HepG2 (cell line): ENCODE measurements at regions not wholly inside any gene's neighbourhood (a gene's known extent, or its start where the extent isn't known, plus 50 kb on each side); places are given as distances from the start of the nearest gene placed in this dataset.

Experiments
- ATAC-seq: fragments of 200-7000 bp; cut with Tn5 transposase; 3 replicates; pipeline ENCODE4 v1.9.1; 2020; ENCODE audit warnings: mild to moderate bottlenecking, moderate library complexity
- BruUV-seq: library from RNA; stranded (reverse); fragments of 400-500 nt; replicated peaks from 2 replicates; lab custom pipeline; 2021; lab: Mats Ljungman, UMichigan
- CTCF ChIA-PET: fragments of 300-600 bp; formaldehyde crosslinking; extraction: SDS; loops from one replicate; lab custom pipeline; 2021; ENCODE audit warnings: low total read pairs, inconsistent platforms, low intra/inter-chr PET ratio; lab: Yijun Ruan, JAX
- POLR2A ChIA-PET: fragments of 350-600 bp; sonication (Branson Sonifier 250); formaldehyde crosslinking; loops from one replicate; lab custom pipeline; 2020; ENCODE audit warnings: antibody characterized with exemption, inconsistent platforms; lab: Yijun Ruan, JAX
- DNase-seq: peaks from one replicate; pipeline ENCODE4 v3.0.0-alpha.2; 2015; ENCODE audit warnings: low spot score
- FAIRE-seq: peaks from 3 replicates; lab custom pipeline; 2011; peaks lifted over from hg19 to GRCh38; lab: Jason Lieb, UNC
- H2AFZ ChIP-seq: one replicate; pipeline ENCODE4 v1.6.1; 2011; ENCODE audit warnings: low read length, inconsistent platforms
- H3K27ac ChIP-seq: fragments of 300-600 bp; 3 replicates; pipeline ENCODE4 v1.8.0; 2011; ENCODE audit warnings: mixed run types, mild to moderate bottlenecking, mixed read lengths, low read length, inconsistent platforms; ENCODE audit not compliant: insufficient read depth; ENCODE audit errors: extremely low read length
- H3K27me3 ChIP-seq, 2 experiments: fragments of 200-600 bp in 1 of 2; 2 replicates in 1 of 2; 3 replicates in 1 of 2; pipeline versions ENCODE4 v1.6.0 to v1.8.0; 2011; ENCODE audit warnings: low read length in 2 of 2, mild to moderate bottlenecking in 2 of 2, moderate library complexity in 2 of 2, inconsistent platforms in 1 of 2; ENCODE audit not compliant: insufficient read depth in 2 of 2, control insufficient read depth in 1 of 2
- H3K36me3 ChIP-seq, 2 experiments: fragments of 200-600 bp in 1 of 2; replicated peaks in 1 of 2; 2 replicates in 1 of 2; 3 replicates in 1 of 2; pipeline versions ENCODE4 v1.5.1 to v1.8.0; 2011; ENCODE audit warnings: low read length in 2 of 2, inconsistent platforms in 1 of 2; ENCODE audit not compliant: insufficient read depth in 2 of 2, control insufficient read depth in 1 of 2
- H3K4me1 ChIP-seq: 2 replicates; pipeline ENCODE4 v1.5.1; 2012; ENCODE audit warnings: low read length, inconsistent platforms; ENCODE audit not compliant: insufficient read depth
- H3K4me2 ChIP-seq: 2 replicates; pipeline ENCODE4 v1.6.0; 2011; ENCODE audit warnings: low read depth, low read length, inconsistent platforms
- H3K4me3 ChIP-seq, 3 experiments: fragments of 200-600 bp in 1 of 3; sonication (generic), shearing (Covaris generic) in 1 of 3; replicated peaks in 1 of 3; 2 replicates each; pipeline ENCODE4 v1.5.1; 2011 to 2016; ENCODE audit warnings: low read length in 3 of 3, inconsistent platforms in 2 of 3, low read depth in 2 of 3, mild to moderate bottlenecking in 2 of 3, control low read depth in 1 of 3, mixed read lengths in 1 of 3; ENCODE audit not compliant: insufficient read depth in 1 of 3
- H3K79me2 ChIP-seq: one replicate; pipeline ENCODE4 v1.6.1; 2011; ENCODE audit warnings: low read length, inconsistent platforms; ENCODE audit not compliant: insufficient read depth
- H3K9ac ChIP-seq: 2 replicates; pipeline ENCODE4 v1.6.0; 2011; ENCODE audit warnings: mild to moderate bottlenecking, low read depth, low read length, inconsistent platforms; ENCODE audit not compliant: insufficient read depth
- H3K9me3 ChIP-seq: 2 replicates; pipeline ENCODE4 v1.5.1; 2012; ENCODE audit warnings: mild to moderate bottlenecking, low read length
- H4K20me1 ChIP-seq: 2 replicates; pipeline ENCODE4 v1.6.0; 2011; ENCODE audit warnings: inconsistent platforms, mild to moderate bottlenecking, low read length, moderate library complexity; ENCODE audit not compliant: insufficient read depth
- CEBPB ChIP-seq: IDR thresholded peaks from 2 replicates; pipeline ENCODE4 v1.6.1; 2011; ENCODE audit warnings: low read depth, low read length, improper control_type of control experiment, borderline replicate concordance
- FOXC1 ChIP-seq: sonication (generic); formaldehyde crosslinking; IDR thresholded peaks from 2 replicates; pipeline ENCODE4 v1.8.0; 2022; ENCODE audit warnings: mild to moderate bottlenecking, missing genetic modification reagents, borderline replicate concordance
- HCFC1 ChIP-seq: fragments of 150-350 bp; IDR thresholded peaks from 2 replicates; pipeline ENCODE4 v1.6.1; 2014; ENCODE audit warnings: low read depth, low read length
- LCORL ChIP-seq, 2 experiments: fragments of 450-650 bp in 1 of 2; sonication (generic) in 1 of 2; formaldehyde crosslinking in 1 of 2; IDR thresholded peaks; 2 replicates each; pipeline versions ENCODE4 v1.5.0 to v1.6.1; 2017 to 2020; ENCODE audit warnings: antibody characterized with exemption in 1 of 2, missing genetic modification reagents in 1 of 2
- TFDP1 ChIP-seq: IDR thresholded peaks from 2 replicates; pipeline ENCODE4 v1.6.1; 2016; ENCODE audit warnings: missing compliant biosample characterization, missing genetic modification reagents, borderline replicate concordance
- ZFP91 ChIP-seq: sonication (generic); formaldehyde crosslinking; IDR thresholded peaks from 2 replicates; pipeline ENCODE4 v1.9.0; 2022; ENCODE audit warnings: missing genetic modification reagents, mild to moderate bottlenecking, borderline replicate concordance
- ZNF136 ChIP-seq: sonication (generic); formaldehyde crosslinking; IDR thresholded peaks from 2 replicates; pipeline ENCODE4 v1.8.1; 2022; ENCODE audit warnings: low read depth, mild to moderate bottlenecking, moderate library complexity, missing genetic modification reagents
- ZNF670 ChIP-seq: sonication (generic); formaldehyde crosslinking; IDR thresholded peaks from 2 replicates; pipeline ENCODE4 v1.8.0; 2022; ENCODE audit warnings: mild to moderate bottlenecking, missing genetic modification reagents, borderline replicate concordance
- WGBS: methylation state at CpG from one replicate; pipeline ENCODE4 v1.1.6; 2017; ENCODE audit warnings: low lambda C conversion rate; 5-methylcytosine and 5-hydroxymethylcytosine counted together
- in situ Hi-C: cut with HindIII; loops from 2 replicates; pipeline ENCODE4 v1.10.0; 2017; ENCODE audit warnings: low pct_unique_long_range_greater_than_20kb; ENCODE audit not compliant: extremely low pct_ligation_motif_present
- intact Hi-C: fragments of 100-400 bp; cut with micrococcal nuclease; formaldehyde crosslinking; loops from one replicate; pipeline ENCODE4 v1.10.0; 2022; ENCODE audit not compliant: unreplicated experiment
- TF ChIP-seq, protein P1 (sequence below): IDR thresholded peaks from 2 replicates; pipeline ENCODE4 v1.6.1; 2016; ENCODE audit warnings: low read depth, missing genetic modification reagents, missing compliant biosample characterization

- Histone ChIP-seq H3K4me3 (no peak overlapping the region), H4K20me1 (no peaks in the 10 kb centered on the region), H3K79me2 (no peaks in the 10 kb centered on the region), H3K36me3 (no peaks in the 10 kb centered on the region), H3K9me3 (no peaks in the 10 kb centered on the region), H3K4me1 (no peaks in the 10 kb centered on the region), H2AFZ (no peak overlapping the region), H3K9ac (no peak overlapping the region), H3K27me3 (no peaks in the 10 kb centered on the region), H3K27ac (no peak overlapping the region), H3K4me2 (no peak overlapping the region)
- no peak for TF ChIP-seq CEBPB
- no peak for TF ChIP-seq ZNF136
- TF ChIP-seq, protein P1, sequence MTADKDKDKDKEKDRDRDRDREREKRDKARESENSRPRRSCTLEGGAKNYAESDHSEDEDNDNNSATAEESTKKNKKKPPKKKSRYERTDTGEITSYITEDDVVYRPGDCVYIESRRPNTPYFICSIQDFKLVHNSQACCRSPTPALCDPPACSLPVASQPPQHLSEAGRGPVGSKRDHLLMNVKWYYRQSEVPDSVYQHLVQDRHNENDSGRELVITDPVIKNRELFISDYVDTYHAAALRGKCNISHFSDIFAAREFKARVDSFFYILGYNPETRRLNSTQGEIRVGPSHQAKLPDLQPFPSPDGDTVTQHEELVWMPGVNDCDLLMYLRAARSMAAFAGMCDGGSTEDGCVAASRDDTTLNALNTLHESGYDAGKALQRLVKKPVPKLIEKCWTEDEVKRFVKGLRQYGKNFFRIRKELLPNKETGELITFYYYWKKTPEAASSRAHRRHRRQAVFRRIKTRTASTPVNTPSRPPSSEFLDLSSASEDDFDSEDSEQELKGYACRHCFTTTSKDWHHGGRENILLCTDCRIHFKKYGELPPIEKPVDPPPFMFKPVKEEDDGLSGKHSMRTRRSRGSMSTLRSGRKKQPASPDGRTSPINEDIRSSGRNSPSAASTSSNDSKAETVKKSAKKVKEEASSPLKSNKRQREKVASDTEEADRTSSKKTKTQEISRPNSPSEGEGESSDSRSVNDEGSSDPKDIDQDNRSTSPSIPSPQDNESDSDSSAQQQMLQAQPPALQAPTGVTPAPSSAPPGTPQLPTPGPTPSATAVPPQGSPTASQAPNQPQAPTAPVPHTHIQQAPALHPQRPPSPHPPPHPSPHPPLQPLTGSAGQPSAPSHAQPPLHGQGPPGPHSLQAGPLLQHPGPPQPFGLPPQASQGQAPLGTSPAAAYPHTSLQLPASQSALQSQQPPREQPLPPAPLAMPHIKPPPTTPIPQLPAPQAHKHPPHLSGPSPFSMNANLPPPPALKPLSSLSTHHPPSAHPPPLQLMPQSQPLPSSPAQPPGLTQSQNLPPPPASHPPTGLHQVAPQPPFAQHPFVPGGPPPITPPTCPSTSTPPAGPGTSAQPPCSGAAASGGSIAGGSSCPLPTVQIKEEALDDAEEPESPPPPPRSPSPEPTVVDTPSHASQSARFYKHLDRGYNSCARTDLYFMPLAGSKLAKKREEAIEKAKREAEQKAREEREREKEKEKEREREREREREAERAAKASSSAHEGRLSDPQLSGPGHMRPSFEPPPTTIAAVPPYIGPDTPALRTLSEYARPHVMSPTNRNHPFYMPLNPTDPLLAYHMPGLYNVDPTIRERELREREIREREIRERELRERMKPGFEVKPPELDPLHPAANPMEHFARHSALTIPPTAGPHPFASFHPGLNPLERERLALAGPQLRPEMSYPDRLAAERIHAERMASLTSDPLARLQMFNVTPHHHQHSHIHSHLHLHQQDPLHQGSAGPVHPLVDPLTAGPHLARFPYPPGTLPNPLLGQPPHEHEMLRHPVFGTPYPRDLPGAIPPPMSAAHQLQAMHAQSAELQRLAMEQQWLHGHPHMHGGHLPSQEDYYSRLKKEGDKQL (CRISPR knock-in tag), result no peak
- TF ChIP-seq FOXC1 (CRISPR knock-in tag), result no peak
- no peak for TF ChIP-seq ZNF670 (CRISPR knock-in tag)
- no peak for TF ChIP-seq HCFC1
- no peak for TF ChIP-seq LCORL (IDR thresholded peaks at IDR 0.05)
- no peak for TF ChIP-seq LCORL (CRISPR knock-in tag; IDR thresholded peaks at IDR 0.05)
- TF ChIP-seq ZFP91 (CRISPR knock-in tag), result no peak
- TF ChIP-seq TFDP1 (CRISPR knock-in tag), result no peak
- no peak for FAIRE-seq
- no peak for ATAC-seq
- intact Hi-C loops, result no loop called here
- in situ Hi-C loops, result no loop called here
- no TSS peak for BruUV-seq
- WGBS, result 31% methylated on average over 5 of the region's 5 CpGs
- ChIA-PET CTCF (no interaction called here), POLR2A (no interaction called here)
- no peak for DNase-seq
Measured at GRCh38 chr5:28286566-28286965, 1248.2 kb upstream of the CDH9 start.
